ENCODE measurements at regions not wholly inside any gene's neighbourhood (a gene's known extent, or its start where the extent isn't known, plus 50 kb on each side); places are given as distances from the start of the nearest gene placed in this dataset.

GRCh38 chr14:98799891-98800290 is 472.1 kb downstream of the BCL11B start:
- H3K4me3 ChIP-seq (ENCODE audit: low read depth, low read length) = no peak overlapping the region

DNA sequence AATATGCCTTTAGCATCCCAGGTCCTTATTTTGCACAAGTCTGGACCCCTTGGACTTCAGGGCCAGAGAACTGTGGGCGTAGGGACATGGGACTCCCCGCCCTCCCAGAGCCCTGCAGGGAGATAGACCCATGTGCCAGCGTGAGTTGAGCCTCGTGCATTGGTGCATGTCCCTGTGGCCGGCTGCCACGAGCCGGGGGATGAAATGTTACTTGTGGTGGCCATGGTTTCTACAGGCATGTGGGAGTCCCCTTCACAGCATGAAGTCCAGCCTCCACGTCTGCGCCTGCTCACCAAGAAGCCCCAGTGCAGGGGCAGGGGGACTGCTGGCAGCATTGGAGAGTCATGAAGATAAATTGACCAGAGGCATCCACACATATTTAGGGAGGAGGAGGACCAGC is 470.0 kb downstream of the BCL11B start:
- H3K4me3 ChIP-seq (ENCODE audit: low read depth, low read length) = no peak overlapping the region

DNA sequence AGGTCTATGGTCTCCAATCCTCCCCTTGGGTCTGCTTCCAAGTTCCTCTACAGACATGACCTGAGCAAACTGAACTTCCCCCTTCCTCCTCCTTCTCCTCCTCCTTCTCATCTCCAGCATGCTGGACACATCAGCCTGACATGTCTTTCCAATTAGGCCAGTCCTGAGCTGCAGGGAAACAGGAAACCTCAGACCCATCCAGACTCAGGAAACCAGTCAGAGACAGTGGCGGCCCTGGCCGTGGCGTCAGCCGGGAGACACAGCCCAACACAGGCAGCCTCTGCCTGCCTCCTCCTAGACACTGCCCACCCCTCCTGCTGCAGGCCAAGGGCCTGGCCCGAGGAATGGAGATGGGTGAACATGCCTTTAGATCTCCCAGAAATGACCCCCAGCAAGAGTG is 468.8 kb downstream of the BCL11B start:
- no peak overlapping the region for H3K4me3 ChIP-seq (ENCODE audit: low read depth, low read length)

DNA sequence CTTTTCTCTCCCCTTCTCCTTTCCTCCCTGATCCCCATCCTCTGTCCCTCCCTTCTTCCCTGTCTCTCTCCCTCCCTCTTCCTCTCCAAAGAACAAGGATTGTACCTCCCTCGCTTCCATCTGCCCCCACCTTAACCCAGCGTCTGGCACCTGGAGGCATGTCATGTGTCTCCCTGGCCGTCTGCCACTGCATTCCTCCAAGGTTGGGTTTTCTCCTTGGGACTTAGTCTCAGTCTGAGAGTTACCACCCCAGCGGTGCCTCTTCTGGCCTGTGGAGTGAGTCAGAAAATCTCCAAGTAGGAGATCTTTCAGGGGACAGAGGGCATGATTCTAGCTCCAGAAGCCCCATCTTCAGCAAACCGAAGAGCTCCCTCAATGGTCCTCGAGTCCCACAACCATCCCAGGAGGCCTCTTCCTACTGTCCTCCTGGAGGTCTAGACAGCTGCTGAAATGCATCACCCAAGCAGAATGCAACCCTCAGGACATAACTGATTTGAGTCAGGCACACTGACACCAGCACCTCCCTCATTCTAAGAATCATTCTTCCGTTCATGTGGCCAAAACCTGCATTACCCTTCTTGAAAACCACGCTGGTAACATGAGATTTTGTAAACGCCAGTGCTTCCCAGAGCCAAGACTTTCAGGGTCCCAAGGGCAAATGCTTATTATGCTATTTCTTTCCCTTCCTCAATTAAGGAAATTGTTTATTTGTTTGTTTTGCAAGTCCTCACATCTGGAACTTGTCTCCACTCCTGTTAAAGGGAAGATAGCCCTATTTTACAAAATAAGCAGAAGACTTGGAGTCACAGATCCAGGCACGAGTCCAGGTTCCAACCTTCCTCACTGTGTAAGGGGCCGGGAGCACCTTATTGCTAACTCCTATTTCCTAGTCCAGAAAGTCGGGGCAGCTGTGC is 463.2 kb downstream of the BCL11B start:
- H3K4me3 ChIP-seq (ENCODE audit: low read depth, low read length) = no peak overlapping the region

- no peak overlapping the region for H3K4me3 ChIP-seq (ENCODE audit: low read depth, low read length)
Measured at GRCh38 chr14:98816195-98816594, 455.8 kb downstream of the BCL11B start.

GRCh38 chr14:98816720-98817119 is 455.3 kb downstream of the BCL11B start:
- no peak overlapping the region for H3K4me3 ChIP-seq (ENCODE audit: low read depth, low read length)

GRCh38 chr14:98819132-98819866 is 452.7 kb downstream of the BCL11B start:
- H3K4me3 ChIP-seq (ENCODE audit: low read depth, low read length) = no peak overlapping the region

- H3K4me3 ChIP-seq (ENCODE audit: low read depth, low read length) = no peak overlapping the region
Measured at GRCh38 chr14:98819867-98820206, 452.2 kb downstream of the BCL11B start.

- no peak overlapping the region for H3K4me3 ChIP-seq (ENCODE audit: low read depth, low read length)
Measured at GRCh38 chr14:98822917-98823316, 449.1 kb downstream of the BCL11B start.

- no peak overlapping the region for H3K4me3 ChIP-seq (ENCODE audit: low read depth, low read length)
Measured at GRCh38 chr14:98826618-98827017, 445.4 kb downstream of the BCL11B start.

DNA sequence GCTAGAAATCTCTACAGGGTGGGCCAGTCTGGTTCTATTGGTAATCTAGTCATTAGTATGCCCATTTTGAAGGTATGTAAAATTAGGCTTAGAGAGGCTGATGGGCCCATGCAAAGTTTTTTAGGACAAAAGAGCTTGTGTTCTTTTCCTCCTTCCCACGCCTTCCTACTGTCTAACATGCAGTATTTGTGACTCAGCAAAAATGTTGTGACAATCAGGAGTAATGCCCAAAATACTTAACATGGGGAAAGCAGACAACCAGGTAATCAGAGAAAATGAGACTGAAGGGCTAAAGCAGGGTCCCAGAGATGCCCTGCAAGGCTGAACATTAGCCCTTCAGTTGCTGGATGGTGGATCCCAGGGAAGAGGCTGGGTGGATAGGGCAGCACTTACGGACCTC is 437.9 kb downstream of the BCL11B start:
- H3K4me3 ChIP-seq (ENCODE audit: low read depth, low read length) = no peak overlapping the region

GRCh38 chr14:98835051-98835824 is 436.8 kb downstream of the BCL11B start:
- no peak overlapping the region for H3K4me3 ChIP-seq (ENCODE audit: low read depth, low read length)

DNA sequence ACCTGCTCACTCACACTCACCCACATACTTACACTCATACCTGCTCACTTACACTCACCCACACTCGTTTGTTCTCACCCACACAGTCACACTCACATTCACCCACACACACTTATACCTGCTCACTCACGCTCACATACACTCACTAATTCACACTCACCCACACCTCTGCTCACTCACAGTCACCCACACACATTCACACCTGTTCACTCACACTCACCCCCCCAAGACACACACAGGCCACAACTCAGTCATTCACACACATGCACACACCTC is 436.2 kb downstream of the BCL11B start:
- no peak overlapping the region for H3K4me3 ChIP-seq (ENCODE audit: low read depth, low read length)

DNA sequence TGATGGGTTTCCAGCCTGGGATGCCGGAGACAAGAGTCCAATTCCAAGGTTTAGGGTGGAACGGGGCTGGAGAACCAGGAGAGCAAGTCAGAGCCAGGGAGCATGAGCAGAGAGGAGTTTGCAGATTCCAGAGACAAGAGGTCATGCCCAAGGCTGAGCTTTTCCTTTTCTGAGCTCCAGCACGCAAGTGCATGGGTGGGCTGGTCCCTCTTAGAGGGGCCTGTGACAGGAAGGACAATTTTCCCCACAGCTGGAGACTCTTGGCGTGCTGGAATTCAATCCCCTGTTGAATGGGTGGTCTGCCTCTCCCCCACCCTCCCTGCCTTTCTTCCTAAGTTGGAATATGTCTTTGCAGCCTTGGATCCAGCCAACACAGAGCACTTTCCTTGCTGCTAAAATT is 431.9 kb downstream of the BCL11B start:
- no peak overlapping the region for H3K4me3 ChIP-seq (ENCODE audit: low read depth, low read length)

GRCh38 chr14:98840511-98840910 is 431.5 kb downstream of the BCL11B start:
- H3K4me3 ChIP-seq (ENCODE audit: low read depth, low read length) = no peak overlapping the region

GRCh38 chr14:98844456-98844855 is 427.5 kb downstream of the BCL11B start:
- H3K4me3 ChIP-seq (ENCODE audit: low read depth, low read length) = no peak overlapping the region

GRCh38 chr14:98847521-98848468 is 424.2 kb downstream of the BCL11B start:
- H3K4me3 ChIP-seq (ENCODE audit: low read depth, low read length) = no peak overlapping the region

- H3K4me3 ChIP-seq (ENCODE audit: low read depth, low read length) = no peak overlapping the region
Measured at GRCh38 chr14:98853063-98853729, 418.8 kb downstream of the BCL11B start.

DNA sequence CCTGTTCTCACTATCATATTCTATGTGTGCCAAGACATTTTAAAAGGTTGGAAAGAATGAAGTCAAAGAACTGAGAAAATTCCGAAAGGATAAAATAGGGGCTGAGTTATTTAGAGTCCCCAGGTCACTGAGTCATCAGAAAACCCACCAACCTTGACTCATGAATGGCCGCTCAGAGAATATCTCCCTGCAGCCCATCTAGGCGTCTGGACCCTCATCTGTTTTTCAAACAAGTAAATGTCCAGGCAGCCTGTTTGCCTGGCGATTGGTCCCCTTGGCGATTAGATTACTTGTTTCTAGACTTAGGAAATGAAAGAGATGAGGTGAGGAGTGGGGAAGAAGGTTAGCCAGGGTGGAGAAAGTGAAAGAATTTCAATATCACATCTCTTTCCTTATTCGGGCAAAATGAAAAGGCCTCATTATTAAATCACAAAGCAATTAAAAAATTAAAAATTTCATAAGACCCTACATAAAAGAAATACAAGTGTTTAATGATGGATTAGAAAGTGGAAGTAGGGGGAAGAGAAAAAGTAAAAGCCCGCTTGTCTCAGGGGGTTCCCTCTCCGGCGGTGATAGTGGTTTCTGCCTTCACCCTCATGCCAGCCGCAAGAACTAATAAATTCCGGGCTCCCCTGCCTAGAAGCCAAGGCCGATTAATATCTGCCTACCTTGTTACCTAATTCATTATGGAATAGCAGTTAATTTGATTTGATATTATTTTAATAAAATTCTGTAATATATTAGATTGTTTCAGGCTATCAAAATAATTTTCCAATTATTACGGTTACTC is 415.9 kb downstream of the BCL11B start:
- no peak overlapping the region for H3K4me3 ChIP-seq (ENCODE audit: low read depth, low read length)

Data from iPS-11a (cell line).